HG03571 (cell line): ENCODE measurements at regions not wholly inside any gene's neighbourhood (a gene's known extent, or its start where the extent isn't known, plus 50 kb on each side); places are given as distances from the start of the nearest gene placed in this dataset.

Experiments used
- ATAC-seq: cut with Tn5 transposase; IDR thresholded peaks from one replicate; pipeline ENCODE4 v1.9.1; 2021; ENCODE audit not compliant: unreplicated experiment

GRCh38 chr4:58935332-58935731, 1825.1 kb upstream of the IGFBP7 start:
- no peak for ATAC-seq

GRCh38 chr4:58936436-58936835, 1826.3 kb upstream of the IGFBP7 start:
- no peak for ATAC-seq

GRCh38 chr4:58940167-58940566, 1830.0 kb upstream of the IGFBP7 start:
- no peak for ATAC-seq

- ATAC-seq = no peak
These were observed 1831.1 kb upstream of the IGFBP7 start for GRCh38 chr4:58941286-58941685.

GRCh38 chr4:58953575-58953974, 1843.4 kb upstream of the IGFBP7 start:
- no peak for ATAC-seq

GRCh38 chr4:58957711-58958110, 1847.5 kb upstream of the IGFBP7 start:
- no peak for ATAC-seq

GRCh38 chr4:58961283-58961682, 1851.1 kb upstream of the IGFBP7 start:
- no peak for ATAC-seq

- no peak for ATAC-seq
These were observed 1851.7 kb upstream of the IGFBP7 start for GRCh38 chr4:58961925-58962324.

- no peak for ATAC-seq
These were observed 1852.2 kb upstream of the IGFBP7 start for GRCh38 chr4:58962424-58962823.

GRCh38 chr4:58981828-58982227, 1871.6 kb upstream of the IGFBP7 start:
- no peak for ATAC-seq

GRCh38 chr4:58983887-58984286, 1873.7 kb upstream of the IGFBP7 start:
- no peak for ATAC-seq

GRCh38 chr4:59002148-59002547, 1892.0 kb upstream of the IGFBP7 start:
- no peak for ATAC-seq

- no peak for ATAC-seq
These were observed 1914.1 kb upstream of the IGFBP7 start for GRCh38 chr4:59024257-59024656.

- no peak for ATAC-seq
These were observed 1927.6 kb upstream of the IGFBP7 start for GRCh38 chr4:59037812-59038211.

- no peak for ATAC-seq
These were observed 1928.9 kb upstream of the IGFBP7 start for GRCh38 chr4:59039046-59039445.

- ATAC-seq = no peak
These were observed 1934.2 kb upstream of the IGFBP7 start for GRCh38 chr4:59044286-59044900.

- no peak for ATAC-seq
These were observed 1943.9 kb upstream of the IGFBP7 start for GRCh38 chr4:59054086-59054485.

- ATAC-seq = no peak
These were observed 1947.6 kb upstream of the IGFBP7 start for GRCh38 chr4:59057804-59058203.

- ATAC-seq = no peak
These were observed 1948.4 kb upstream of the IGFBP7 start for GRCh38 chr4:59058543-59058942.

GRCh38 chr4:59060002-59060846, 1950.0 kb upstream of the IGFBP7 start:
- no peak for ATAC-seq

- no peak for ATAC-seq
These were observed 1950.7 kb upstream of the IGFBP7 start for GRCh38 chr4:59060895-59061294.

- ATAC-seq = no peak
These were observed 1953.0 kb upstream of the IGFBP7 start for GRCh38 chr4:59063015-59063720.
